ENCODE measurements at regions not wholly inside any gene's neighbourhood (a gene's known extent, or its start where the extent isn't known, plus 50 kb on each side); places are given as distances from the start of the nearest gene placed in this dataset.

- Mint-ChIP-seq H3K4me1 (ENCODE audit: low read depth) (peaks cover 10% of the 10 kb centered on the region), H3K36me3 (ENCODE audit: insufficient read depth) (no peaks in the 10 kb centered on the region), H3K27ac (no peak overlapping the region), H3K27me3 (peaks cover 4% of the 10 kb centered on the region), H3K9me3 (ENCODE audit: low read depth) (no peaks in the 10 kb centered on the region), H3K4me3 (ENCODE audit: low read depth) (no peak overlapping the region)
- DNase-seq (ENCODE audit: low spot score, unreplicated experiment): no peak
- TF ChIP-seq CTCF (IDR thresholded peaks at IDR 0.05; ENCODE audit: unreplicated experiment): no peak
These were observed 346.8 kb downstream of the SOX2 start for GRCh38 chr3:182058488-182058887.

- H3K4me1 Mint-ChIP-seq (ENCODE audit: low read depth): peaks cover 10% of the 10 kb centered on the region
- no peak for DNase-seq (ENCODE audit: low spot score, unreplicated experiment)
- no peak overlapping the region for H3K4me3 Mint-ChIP-seq (ENCODE audit: low read depth)
- no peaks in the 10 kb centered on the region for H3K36me3 Mint-ChIP-seq (ENCODE audit: insufficient read depth)
- no peak overlapping the region for H3K27ac Mint-ChIP-seq
- no peaks in the 10 kb centered on the region for H3K9me3 Mint-ChIP-seq (ENCODE audit: low read depth)
- TF ChIP-seq CTCF (IDR thresholded peaks at IDR 0.05; ENCODE audit: unreplicated experiment): no peak
- peaks cover 8% of the 10 kb centered on the region for H3K27me3 Mint-ChIP-seq
These were observed 352.0 kb downstream of the SOX2 start for GRCh38 chr3:182063742-182064141.

- Mint-ChIP-seq H3K4me3 (ENCODE audit: low read depth) (no peak overlapping the region), H3K36me3 (ENCODE audit: insufficient read depth) (no peaks in the 10 kb centered on the region), H3K27me3 (peaks cover 15% of the 10 kb centered on the region), H3K4me1 (ENCODE audit: low read depth) (peaks cover 7% of the 10 kb centered on the region), H3K27ac (no peak overlapping the region), H3K9me3 (ENCODE audit: low read depth) (no peaks in the 10 kb centered on the region)
- DNase-seq (ENCODE audit: low spot score, unreplicated experiment): no peak
- TF ChIP-seq CTCF (IDR thresholded peaks at IDR 0.05; ENCODE audit: unreplicated experiment): no peak
These were observed 355.7 kb downstream of the SOX2 start for GRCh38 chr3:182067423-182067822.

GRCh38 chr3:182078316-182078715, 366.6 kb downstream of the SOX2 start:
- no peak for TF ChIP-seq CTCF (IDR thresholded peaks at IDR 0.05; ENCODE audit: unreplicated experiment)
- H3K27ac Mint-ChIP-seq: no peak overlapping the region
- peaks cover 6% of the 10 kb centered on the region for H3K27me3 Mint-ChIP-seq
- H3K4me1 Mint-ChIP-seq (ENCODE audit: low read depth): peaks cover 4% of the 10 kb centered on the region
- DNase-seq (ENCODE audit: low spot score, unreplicated experiment): no peak
- H3K36me3 Mint-ChIP-seq (ENCODE audit: insufficient read depth): no peaks in the 10 kb centered on the region
- H3K9me3 Mint-ChIP-seq (ENCODE audit: low read depth): peaks cover 3% of the 10 kb centered on the region
- no peak overlapping the region for H3K4me3 Mint-ChIP-seq (ENCODE audit: low read depth)

- Mint-ChIP-seq H3K4me3 (ENCODE audit: low read depth) (no peak overlapping the region), H3K36me3 (ENCODE audit: insufficient read depth) (no peaks in the 10 kb centered on the region), H3K27ac (no peak overlapping the region), H3K9me3 (ENCODE audit: low read depth) (peaks cover 3% of the 10 kb centered on the region), H3K4me1 (ENCODE audit: low read depth) (peaks cover 6% of the 10 kb centered on the region), H3K27me3 (peaks cover 6% of the 10 kb centered on the region)
- no peak for TF ChIP-seq CTCF (IDR thresholded peaks at IDR 0.05; ENCODE audit: unreplicated experiment)
- DNase-seq (ENCODE audit: low spot score, unreplicated experiment): no peak
These were observed 367.2 kb downstream of the SOX2 start for GRCh38 chr3:182078929-182079328.

Data from progenitor cell of endocrine pancreas (in vitro differentiated cells).